ENCODE measurements at regions not wholly inside any gene's neighbourhood (a gene's known extent, or its start where the extent isn't known, plus 50 kb on each side); places are given as distances from the start of the nearest gene placed in this dataset.
A peak's percentile ranks its signal among the peaks of the same experiment; 100 is the strongest.

DNA sequence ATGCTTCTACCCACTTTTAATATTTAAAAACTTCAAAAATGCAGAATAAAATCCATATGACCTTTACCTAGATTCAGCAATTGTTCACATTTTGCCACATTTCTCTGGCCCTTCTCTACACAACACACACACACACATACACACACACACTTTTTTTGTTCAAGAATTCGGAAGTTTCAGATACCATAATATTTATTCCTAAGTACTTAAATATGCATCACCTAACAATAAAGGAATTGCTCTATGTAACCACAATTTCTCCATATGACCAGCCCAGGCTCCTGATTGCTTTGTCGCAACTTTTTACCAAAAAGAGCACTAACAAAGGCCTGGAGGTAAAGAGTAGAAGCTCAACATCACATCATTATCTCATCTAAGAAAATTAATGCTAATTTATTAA lies 106.6 kb downstream of the FAS start:
- Histone ChIP-seq H3K23ac (ENCODE audit: low read length) (no peak overlapping the region), H3K27me3 (ENCODE audit: insufficient read depth, low read length) (no peaks in the 10 kb centered on the region), H3K79me1 (ENCODE audit: low read length) (no peaks in the 10 kb centered on the region), H3K4me1 (ENCODE audit: control insufficient read depth in 1 of 2, insufficient read depth in 2 of 2, low read length in 2 of 2) (no peaks in the 10 kb centered on the region), H3K27ac (ENCODE audit: low read depth, low read length) (no peak overlapping the region), H3K9me3 (ENCODE audit: insufficient read depth, low read depth, low read length) (no peaks in the 10 kb centered on the region), H4K91ac (ENCODE audit: low read depth, low read length) (no peak overlapping the region), H2BK5ac (ENCODE audit: low read depth, low read length, poor library complexity) (no peak overlapping the region), H3K79me2 (ENCODE audit: control insufficient read depth, insufficient read depth, low read length, poor library complexity) (no peaks in the 10 kb centered on the region), H3K36me3 (ENCODE audit: control insufficient read depth in 1 of 2, insufficient read depth in 2 of 2, low read length in 2 of 2) (no peaks in the 10 kb centered on the region), H2BK12ac (ENCODE audit: low read length) (no peak overlapping the region), H3K14ac (ENCODE audit: low read length) (no peak overlapping the region), H3K4ac (ENCODE audit: low read depth, low read length) (no peak overlapping the region), H3K4me3 (ENCODE audit: low read depth, low read length) (no peak overlapping the region), H3K4me2 (ENCODE audit: low read length) (no peak overlapping the region), H4K8ac (ENCODE audit: low read depth, low read length) (no peak overlapping the region), H2AK5ac (ENCODE audit: low read length) (no peak overlapping the region), H3K9ac (ENCODE audit: low read length) (no peak overlapping the region), H2AFZ (ENCODE audit: insufficient read depth, low read length, poor library complexity) (no peak overlapping the region), H4K12ac (ENCODE audit: low read depth, low read length) (no peak overlapping the region), H3K18ac (ENCODE audit: low read length) (no peak overlapping the region), H2BK120ac (ENCODE audit: insufficient read depth, low read length, poor library complexity) (no peak overlapping the region)
- DNase-seq, result no peak
- no CpG with 5 or more reads among the region's 2 CpGs for WGBS (ENCODE audit: extremely low coverage, insufficient coverage, insufficient read length)

DNA sequence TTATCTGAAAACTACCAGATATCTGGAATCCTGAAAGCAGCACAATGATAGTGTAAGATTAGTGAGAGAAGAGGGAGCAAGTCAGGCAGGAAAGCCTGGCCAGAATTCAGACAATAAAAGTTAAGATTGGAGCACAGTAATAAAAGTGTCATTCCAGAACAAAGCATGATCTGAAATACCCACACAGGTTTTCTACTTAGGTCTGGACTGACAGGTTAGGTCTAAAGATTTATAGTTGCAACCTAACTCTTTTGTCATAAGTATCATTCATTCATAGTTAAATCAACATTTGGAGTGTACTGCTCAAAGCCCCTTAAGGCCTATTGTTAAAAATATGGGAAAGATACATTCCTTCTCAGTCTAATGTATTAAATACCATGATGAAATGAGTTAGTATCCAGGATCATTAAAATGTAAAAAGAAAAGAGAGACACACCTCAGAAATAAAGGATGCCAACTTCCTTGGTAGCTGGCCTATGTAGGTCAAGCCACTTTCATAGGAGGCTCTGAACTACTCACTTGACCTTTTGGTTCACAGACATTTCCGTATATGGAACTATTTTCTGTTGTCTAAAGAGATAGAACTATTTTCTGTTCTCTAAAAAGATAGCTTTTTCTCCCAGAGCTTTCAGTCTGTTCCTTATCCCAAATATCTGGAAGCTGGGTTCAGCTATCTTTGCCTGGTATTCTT lies 105.2 kb downstream of the FAS start:
- Histone ChIP-seq H2AFZ (ENCODE audit: insufficient read depth, low read length, poor library complexity) (no peak overlapping the region), H3K4me1 (ENCODE audit: control insufficient read depth in 1 of 2, insufficient read depth in 2 of 2, low read length in 2 of 2) (no peaks in the 10 kb centered on the region), H3K27me3 (ENCODE audit: insufficient read depth, low read length) (no peaks in the 10 kb centered on the region), H3K23ac (ENCODE audit: low read length) (no peak overlapping the region), H4K8ac (ENCODE audit: low read depth, low read length) (no peak overlapping the region), H3K79me2 (ENCODE audit: control insufficient read depth, insufficient read depth, low read length, poor library complexity) (no peaks in the 10 kb centered on the region), H3K14ac (ENCODE audit: low read length) (no peak overlapping the region), H3K18ac (ENCODE audit: low read length) (no peak overlapping the region), H2BK120ac (ENCODE audit: insufficient read depth, low read length, poor library complexity) (no peak overlapping the region), H3K9ac (ENCODE audit: low read length) (no peak overlapping the region), H3K4ac (ENCODE audit: low read depth, low read length) (no peak overlapping the region), H3K79me1 (ENCODE audit: low read length) (no peaks in the 10 kb centered on the region), H3K4me2 (ENCODE audit: low read length) (no peak overlapping the region), H3K9me3 (ENCODE audit: insufficient read depth, low read depth, low read length) (no peaks in the 10 kb centered on the region), H2BK5ac (ENCODE audit: low read depth, low read length, poor library complexity) (no peak overlapping the region), H3K27ac (ENCODE audit: low read depth, low read length) (no peak overlapping the region), H2BK12ac (ENCODE audit: low read length) (no peak overlapping the region), H2AK5ac (ENCODE audit: low read length) (no peak overlapping the region), H4K12ac (ENCODE audit: low read depth, low read length) (no peak overlapping the region), H4K91ac (ENCODE audit: low read depth, low read length) (no peak overlapping the region), H3K36me3 (ENCODE audit: control insufficient read depth in 1 of 2, insufficient read depth in 2 of 2, low read length in 2 of 2) (no peaks in the 10 kb centered on the region), H3K4me3 (ENCODE audit: low read depth, low read length) (no peak overlapping the region)
- WGBS (ENCODE audit: extremely low coverage, insufficient coverage, insufficient read length), result no CpG with 5 or more reads among the region's 1 CpG
- DNase-seq, result no peak

GRCh38 chr10:89093728-89094127 lies 103.1 kb downstream of the FAS start:
- H3K23ac ChIP-seq (ENCODE audit: low read length), result no peak overlapping the region
- no peak overlapping the region for H3K14ac ChIP-seq (ENCODE audit: low read length)
- no peak overlapping the region for H2BK12ac ChIP-seq (ENCODE audit: low read length)
- no peak overlapping the region for H2AK5ac ChIP-seq (ENCODE audit: low read length)
- H3K27me3 ChIP-seq (ENCODE audit: insufficient read depth, low read length), result no peaks in the 10 kb centered on the region
- H3K18ac ChIP-seq (ENCODE audit: low read length), result no peak overlapping the region
- no peak overlapping the region for H3K4me2 ChIP-seq (ENCODE audit: low read length)
- no peak overlapping the region for H3K27ac ChIP-seq (ENCODE audit: low read depth, low read length)
- WGBS (ENCODE audit: extremely low coverage, insufficient coverage, insufficient read length), result no CpG with 5 or more reads among the region's 3 CpGs
- no peak overlapping the region for H2BK5ac ChIP-seq (ENCODE audit: low read depth, low read length, poor library complexity)
- H3K4me3 ChIP-seq (ENCODE audit: low read depth, low read length), result no peak overlapping the region
- DNase-seq, result no peak
- H4K12ac ChIP-seq (ENCODE audit: low read depth, low read length), result no peak overlapping the region
- no peak overlapping the region for H2BK120ac ChIP-seq (ENCODE audit: insufficient read depth, low read length, poor library complexity)
- H2AFZ ChIP-seq (ENCODE audit: insufficient read depth, low read length, poor library complexity), result no peak overlapping the region
- H3K79me1 ChIP-seq (ENCODE audit: low read length), result no peaks in the 10 kb centered on the region
- H3K9ac ChIP-seq (ENCODE audit: low read length), result no peak overlapping the region
- H3K79me2 ChIP-seq (ENCODE audit: control insufficient read depth, insufficient read depth, low read length, poor library complexity), result no peaks in the 10 kb centered on the region
- H3K9me3 ChIP-seq (ENCODE audit: insufficient read depth, low read depth, low read length), result no peaks in the 10 kb centered on the region
- H3K4me1 ChIP-seq (ENCODE audit: control insufficient read depth in 1 of 2, insufficient read depth in 2 of 2, low read length in 2 of 2), result no peaks in the 10 kb centered on the region
- no peak overlapping the region for H4K8ac ChIP-seq (ENCODE audit: low read depth, low read length)
- H4K91ac ChIP-seq (ENCODE audit: low read depth, low read length), result no peak overlapping the region
- H3K36me3 ChIP-seq (ENCODE audit: control insufficient read depth in 1 of 2, insufficient read depth in 2 of 2, low read length in 2 of 2), result no peaks in the 10 kb centered on the region
- H3K4ac ChIP-seq (ENCODE audit: low read depth, low read length), result no peak overlapping the region

GRCh38 chr10:89092981-89093380 lies 102.4 kb downstream of the FAS start:
- Histone ChIP-seq H3K14ac (ENCODE audit: low read length) (no peak overlapping the region), H3K79me1 (ENCODE audit: low read length) (no peaks in the 10 kb centered on the region), H2BK12ac (ENCODE audit: low read length) (no peak overlapping the region), H3K23ac (ENCODE audit: low read length) (no peak overlapping the region), H3K9ac (ENCODE audit: low read length) (no peak overlapping the region), H3K4me1 (ENCODE audit: control insufficient read depth in 1 of 2, insufficient read depth in 2 of 2, low read length in 2 of 2) (no peaks in the 10 kb centered on the region), H3K9me3 (ENCODE audit: insufficient read depth, low read depth, low read length) (no peaks in the 10 kb centered on the region), H3K79me2 (ENCODE audit: control insufficient read depth, insufficient read depth, low read length, poor library complexity) (no peaks in the 10 kb centered on the region), H3K27me3 (ENCODE audit: insufficient read depth, low read length) (no peaks in the 10 kb centered on the region), H2BK5ac (ENCODE audit: low read depth, low read length, poor library complexity) (no peak overlapping the region), H4K91ac (ENCODE audit: low read depth, low read length) (no peak overlapping the region), H4K8ac (ENCODE audit: low read depth, low read length) (no peak overlapping the region), H3K4me3 (ENCODE audit: low read depth, low read length) (no peak overlapping the region), H2AFZ (ENCODE audit: insufficient read depth, low read length, poor library complexity) (no peak overlapping the region), H2AK5ac (ENCODE audit: low read length) (no peak overlapping the region), H3K27ac (ENCODE audit: low read depth, low read length) (no peak overlapping the region), H4K12ac (ENCODE audit: low read depth, low read length) (no peak overlapping the region), H3K18ac (ENCODE audit: low read length) (no peak overlapping the region), H2BK120ac (ENCODE audit: insufficient read depth, low read length, poor library complexity) (no peak overlapping the region), H3K36me3 (ENCODE audit: control insufficient read depth in 1 of 2, insufficient read depth in 2 of 2, low read length in 2 of 2) (no peaks in the 10 kb centered on the region), H3K4me2 (ENCODE audit: low read length) (no peak overlapping the region), H3K4ac (ENCODE audit: low read depth, low read length) (no peak overlapping the region)
- WGBS (ENCODE audit: extremely low coverage, insufficient coverage, insufficient read length), result no CpG with 5 or more reads among the region's 4 CpGs
- peak in 1 of 2 donors; percentile 13 for DNase-seq

All from trophoblast cell (in vitro differentiated cells and primary cell).